GM18909 (cell line): ENCODE measurements at regions not wholly inside any gene's neighbourhood (a gene's known extent, or its start where the extent isn't known, plus 50 kb on each side); places are given as distances from the start of the nearest gene placed in this dataset.
"Not testable (repeated sequence)": the region's sequence is repeated elsewhere in the genome, so short reads cannot be mapped to it uniquely, and the experiment has no call there.

ENCODE experiments used
- ATAC-seq: cut with Tn5 transposase; IDR thresholded peaks from one replicate; pipeline ENCODE4 v1.9.1; 2021; ENCODE audit warnings: mild to moderate bottlenecking; ENCODE audit not compliant: unreplicated experiment, poor library complexity

DNA sequence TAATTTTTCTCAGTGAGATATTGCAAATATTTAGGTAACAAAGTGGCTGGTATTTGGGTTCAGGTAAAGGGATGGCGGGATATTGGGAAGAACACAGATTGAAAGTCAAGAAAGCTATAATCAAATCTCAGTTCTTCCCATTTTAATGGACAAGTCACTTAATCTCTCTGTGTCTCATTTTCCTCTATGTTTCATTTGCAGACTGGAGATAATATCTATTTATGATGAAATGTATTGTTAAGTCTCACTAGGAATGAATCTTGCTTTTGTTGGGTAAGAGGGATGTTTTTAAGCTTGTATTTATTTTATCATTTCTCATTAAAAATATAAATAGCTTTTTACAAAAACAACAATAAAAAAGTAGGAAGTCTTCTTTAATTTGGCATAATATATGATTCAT is 175.4 kb downstream of the ISL1 start:
- ATAC-seq, result no peak

DNA sequence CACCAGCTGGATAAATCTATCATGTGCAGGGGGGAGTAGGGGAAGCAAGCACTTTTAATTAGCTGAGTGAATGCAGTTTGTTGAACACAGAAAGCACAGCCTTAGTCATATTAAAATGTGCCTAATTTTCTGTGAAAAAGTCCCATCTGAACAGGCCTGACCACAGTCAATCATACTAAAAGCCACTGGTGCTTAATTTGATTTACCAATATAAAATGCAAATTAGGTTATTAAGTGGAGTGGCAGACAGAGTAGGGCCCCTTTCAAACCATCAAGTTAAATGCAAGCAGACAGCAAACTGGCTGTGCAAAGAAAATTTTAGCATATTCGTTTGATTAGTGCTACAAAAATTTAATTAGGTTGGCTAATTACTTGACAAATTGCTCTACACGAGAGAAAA is 176.1 kb downstream of the ISL1 start:
- ATAC-seq, result no peak

DNA sequence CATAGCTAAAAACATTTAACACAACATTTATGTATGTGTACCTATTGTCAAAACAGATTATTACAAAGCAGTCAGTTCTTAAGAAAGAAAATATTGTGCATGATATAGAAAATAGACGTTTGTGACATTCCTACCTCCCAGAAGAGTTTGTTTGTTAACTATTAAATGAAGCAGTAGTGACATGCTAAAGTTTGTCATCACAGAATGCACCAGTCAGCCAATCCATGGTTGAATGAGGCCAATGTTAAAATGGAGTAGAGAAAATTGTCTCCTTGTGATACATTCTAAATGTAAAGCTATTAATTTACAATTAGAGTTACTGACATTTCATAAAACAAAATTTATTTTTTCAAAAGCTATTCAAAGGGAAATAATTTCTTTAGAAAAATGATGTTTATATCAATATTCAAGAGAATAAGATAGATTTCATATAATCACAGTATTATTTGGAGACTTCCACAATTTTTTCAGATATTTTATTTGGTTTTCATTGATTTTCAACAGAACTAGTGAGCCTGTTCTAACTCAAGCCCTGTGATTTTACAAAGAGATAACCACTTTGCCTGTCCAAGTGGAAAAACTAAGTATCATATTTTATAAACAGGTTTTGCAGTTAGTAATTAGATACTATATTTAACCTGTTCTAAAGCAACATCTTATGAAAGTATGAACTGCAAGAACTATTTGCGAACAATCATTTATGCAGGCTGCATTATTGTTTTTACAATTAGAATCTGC is 176.8 kb downstream of the ISL1 start:
- ATAC-seq, result no peak

DNA sequence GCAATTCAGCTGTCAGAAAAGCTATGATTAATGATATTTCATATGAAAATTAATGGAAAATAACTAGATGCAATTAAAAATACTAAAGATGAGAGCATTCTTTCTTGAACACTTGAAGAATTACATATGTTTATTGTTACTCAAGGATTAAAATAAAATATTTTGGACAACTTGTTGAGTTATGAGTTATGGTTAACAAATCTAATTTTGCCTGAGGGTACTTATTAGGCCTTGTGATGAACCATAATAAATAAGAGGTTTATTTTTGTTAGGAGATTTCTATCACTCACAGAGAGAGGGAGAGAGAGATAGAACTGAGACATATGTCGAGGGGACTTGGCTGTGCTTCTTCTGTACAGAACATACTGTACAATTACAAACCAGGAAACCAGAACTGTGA is 183.7 kb downstream of the ISL1 start:
- no peak for ATAC-seq

DNA sequence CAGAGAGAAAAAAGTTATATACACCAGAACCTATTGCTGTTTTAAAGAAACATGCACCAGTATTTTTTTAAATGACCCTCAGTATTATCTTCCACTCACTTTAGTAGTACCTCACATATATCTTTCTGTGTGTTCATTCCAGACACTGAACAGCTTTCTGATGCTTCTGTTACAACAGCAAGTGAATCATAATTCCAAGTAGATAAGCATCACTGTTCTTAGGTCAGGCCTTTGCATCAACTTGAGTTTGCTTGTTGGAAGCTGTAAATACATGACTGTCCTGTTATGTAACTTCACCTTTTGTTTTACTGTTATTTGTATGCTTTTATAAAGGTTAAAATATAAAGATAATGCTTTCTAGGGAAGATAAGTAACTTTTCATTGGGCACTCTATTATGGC is 184.4 kb downstream of the ISL1 start:
- ATAC-seq, result no peak

DNA sequence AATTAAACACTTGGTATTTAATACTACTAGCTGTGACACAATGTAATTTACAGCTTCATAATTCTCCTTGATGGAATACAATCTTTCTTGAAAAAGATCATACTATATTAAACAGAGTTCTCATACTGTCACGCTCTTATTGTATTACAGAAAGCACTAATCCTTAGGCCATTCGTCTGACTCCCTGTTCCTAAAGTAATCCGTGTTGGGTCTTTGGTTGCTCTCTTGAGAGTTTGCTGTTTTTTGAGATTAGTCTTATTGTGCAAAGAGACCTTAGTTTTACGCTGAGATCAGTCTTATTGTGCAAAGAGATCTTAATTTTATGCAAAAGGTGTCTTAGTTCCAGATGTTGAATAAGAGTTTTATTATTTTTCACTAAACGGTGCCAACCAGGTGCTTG is 190.6 kb downstream of the ISL1 start:
- ATAC-seq, result no peak

DNA sequence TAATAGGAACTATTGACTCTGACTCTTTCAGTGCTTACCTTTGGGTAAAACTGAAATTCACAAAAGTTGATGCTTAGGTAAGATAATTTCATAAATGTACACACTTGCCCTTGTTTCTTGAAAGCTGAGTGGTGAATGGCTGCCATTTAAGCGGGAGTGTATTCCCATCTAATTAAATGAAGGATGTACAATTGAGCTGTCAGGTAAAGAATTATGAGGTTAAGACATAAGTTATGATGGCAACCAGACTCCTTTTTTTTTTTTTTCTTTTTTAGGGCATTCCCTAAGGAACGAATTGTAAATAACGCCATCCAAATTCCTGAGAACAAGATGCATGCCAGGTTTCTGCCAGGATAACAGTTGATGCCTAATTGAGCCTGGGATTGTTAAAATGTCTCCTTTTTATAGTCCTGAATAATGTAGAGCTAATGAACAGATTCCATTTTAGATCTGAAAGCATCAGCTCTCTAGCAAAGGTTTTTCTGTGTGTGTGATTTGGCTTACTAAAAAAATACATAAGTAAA is 199.7 kb downstream of the ISL1 start:
- ATAC-seq, result no peak

DNA sequence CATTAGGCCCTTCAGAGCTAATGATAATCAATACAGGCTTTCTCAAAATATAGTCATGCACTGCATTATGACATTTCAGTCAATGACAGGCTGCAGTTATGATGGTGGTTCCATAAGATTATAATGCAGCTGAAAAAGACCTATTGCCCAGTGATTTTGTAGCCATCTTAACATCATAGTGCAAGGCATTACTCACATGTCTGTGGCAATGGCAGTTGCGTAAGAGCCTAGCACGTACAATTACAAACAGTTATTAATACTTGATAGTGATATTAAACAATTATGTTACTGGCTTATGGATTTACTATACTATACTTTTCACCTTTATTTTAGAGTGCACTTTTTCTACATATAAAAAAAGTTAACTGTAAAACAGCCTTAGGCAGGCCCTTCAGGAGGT is 214.8 kb downstream of the ISL1 start:
- no peak for ATAC-seq

DNA sequence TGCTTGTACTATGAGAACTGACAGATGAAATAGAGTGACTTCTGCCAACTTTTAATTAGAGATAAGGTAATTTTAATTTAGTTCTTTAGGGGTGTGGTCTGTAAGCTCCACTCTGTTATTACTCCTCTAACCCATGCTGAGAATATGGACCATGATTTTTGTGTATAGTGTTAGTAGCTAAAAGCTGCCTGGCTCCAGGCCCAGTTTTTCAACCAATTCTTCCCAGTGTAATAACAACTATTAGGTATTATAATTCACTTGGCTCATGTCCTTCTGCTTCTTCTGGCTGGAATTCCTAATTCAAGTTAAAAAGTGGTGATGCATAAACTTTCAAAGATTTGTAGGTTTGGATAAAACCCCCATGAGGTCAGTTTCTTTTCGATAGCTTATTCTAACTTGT is 216.3 kb downstream of the ISL1 start:
- no peak for ATAC-seq

DNA sequence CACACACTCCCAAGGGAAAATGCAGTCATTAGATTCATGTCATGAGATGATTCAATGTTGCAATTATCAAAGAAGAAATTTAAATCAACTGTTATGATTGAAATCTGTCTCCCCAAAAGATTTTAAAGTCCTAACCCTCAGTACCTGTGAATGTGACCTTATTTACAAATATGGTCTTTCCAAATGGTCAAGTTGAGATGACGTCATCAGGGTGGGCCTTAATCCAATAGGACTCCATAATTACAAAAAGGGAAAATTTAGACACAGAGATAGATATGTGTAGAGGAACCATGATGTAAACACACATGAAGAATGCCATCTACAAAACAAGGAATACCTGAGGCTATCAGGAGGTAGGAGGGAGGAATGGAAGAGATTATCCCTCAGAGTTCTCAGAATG is 221.1 kb downstream of the ISL1 start:
- no peak for ATAC-seq

DNA sequence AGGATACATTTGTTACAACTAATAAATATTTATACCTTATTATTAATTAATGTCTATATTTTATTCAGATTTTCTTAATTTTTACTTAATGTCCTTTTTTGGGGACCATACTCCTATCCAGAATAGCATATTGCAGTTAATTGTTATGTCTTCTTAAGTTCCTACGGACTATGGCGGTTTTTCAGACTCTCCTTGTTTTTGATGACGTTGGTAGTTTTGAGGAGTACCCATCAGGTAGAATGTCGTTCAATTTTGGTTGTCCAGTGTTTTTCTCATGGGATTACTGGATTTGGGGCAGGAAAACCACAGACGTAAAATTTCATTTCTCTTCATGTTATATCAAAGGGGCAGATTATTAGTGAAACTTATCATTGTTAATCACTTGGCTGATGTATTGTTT is 223.7 kb downstream of the ISL1 start:
- no peak for ATAC-seq

DNA sequence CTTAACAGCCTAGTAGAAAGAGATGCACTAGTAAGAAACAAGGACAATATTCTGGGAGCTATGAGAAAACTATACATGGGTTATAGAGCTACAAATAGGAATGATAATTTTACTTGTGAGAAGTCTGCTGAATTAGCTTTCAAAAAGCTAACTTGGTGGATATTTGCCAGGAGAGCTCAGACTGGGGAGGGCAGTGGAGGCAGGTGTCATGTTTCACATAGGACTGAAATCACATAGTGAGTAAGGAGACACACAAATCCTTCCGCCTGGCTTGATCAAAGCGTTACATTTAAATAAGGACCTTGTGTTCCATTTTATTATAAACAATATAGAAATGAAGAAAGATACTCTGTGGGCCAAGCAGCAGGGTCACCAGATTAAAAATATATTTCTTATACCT is 235.0 kb downstream of the ISL1 start:
- ATAC-seq, result no peak

DNA sequence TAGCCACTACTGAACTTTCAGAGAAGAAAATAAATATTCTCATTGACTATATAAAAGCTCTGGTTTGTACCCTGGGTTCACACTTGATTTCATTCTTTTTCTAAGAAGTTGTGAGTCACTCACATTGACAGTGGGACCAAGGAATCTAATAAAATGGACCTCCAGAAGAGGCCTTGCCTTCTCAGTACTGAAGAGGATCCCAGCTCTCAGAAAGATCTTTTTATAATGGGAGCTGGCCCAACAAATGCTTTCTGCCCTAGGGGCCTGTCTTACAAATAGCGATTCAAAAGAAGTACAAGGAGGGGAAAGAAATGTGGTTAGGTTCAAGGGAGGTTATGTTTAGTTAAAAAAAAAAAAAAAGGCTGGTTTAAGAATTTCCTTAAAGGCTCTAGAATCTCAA is 237.9 kb downstream of the ISL1 start:
- ATAC-seq, result no peak

DNA sequence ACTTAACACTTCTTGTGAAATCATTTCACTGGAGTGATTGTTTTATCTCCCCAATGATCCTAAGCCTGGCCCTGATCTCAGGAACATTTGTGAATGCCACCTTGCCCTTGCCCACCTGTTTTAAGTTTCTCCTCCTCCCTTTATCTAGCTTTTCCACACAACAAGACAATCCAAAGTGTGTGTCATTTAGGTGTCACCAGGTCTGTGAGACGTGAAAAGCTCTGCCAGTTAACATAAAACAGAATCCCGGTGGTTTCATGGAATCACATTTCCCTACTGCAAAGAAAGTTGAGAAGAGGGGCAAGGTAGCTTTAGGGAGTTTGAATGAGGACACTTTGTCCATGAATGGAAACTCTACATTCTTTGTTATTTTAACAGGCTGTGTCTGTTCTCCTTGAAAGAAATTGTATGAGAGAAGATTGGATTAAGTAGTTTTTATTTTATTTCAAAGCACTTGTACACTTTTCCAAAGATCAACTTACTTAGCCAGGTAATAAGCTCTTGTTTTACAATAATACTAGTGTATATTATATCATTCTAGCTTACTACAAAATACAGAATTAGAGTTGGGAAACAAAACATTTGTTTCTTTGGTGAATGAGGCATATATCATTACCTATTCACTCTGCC is 239.0 kb downstream of the ISL1 start:
- ATAC-seq, result no peak

DNA sequence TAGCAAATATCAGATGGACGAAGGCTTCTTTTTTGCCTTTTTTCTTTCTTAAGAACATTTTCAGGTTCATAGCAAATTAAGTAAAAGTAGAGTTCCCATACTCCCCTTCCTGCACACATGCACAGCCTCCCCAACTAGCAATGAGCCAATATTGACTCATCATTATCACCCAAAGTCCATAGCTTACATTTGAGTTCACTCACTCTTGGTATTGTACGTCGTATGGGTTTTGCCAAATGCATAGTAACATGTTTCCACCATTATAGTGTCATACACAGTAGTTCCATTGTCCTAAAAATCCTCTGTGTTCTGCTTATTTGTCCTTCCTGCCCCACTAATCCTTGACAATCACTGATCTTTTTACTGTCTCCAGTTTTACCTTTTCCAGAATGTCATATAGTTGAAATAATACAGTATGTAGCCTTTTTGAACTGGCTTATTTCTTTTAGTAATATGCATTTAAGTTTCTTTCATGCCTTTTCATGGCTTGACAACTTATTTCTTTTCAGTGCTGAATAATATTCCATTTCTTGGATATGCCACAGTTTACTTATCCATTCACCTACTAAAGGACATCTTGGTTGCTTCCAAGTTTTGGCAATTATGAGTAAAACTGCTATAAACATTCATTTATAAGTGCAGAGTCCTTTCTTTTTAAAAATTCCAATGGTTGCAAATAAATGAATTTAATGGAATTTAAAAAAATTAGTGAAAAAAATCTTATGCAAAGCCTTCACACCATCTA is 242.1 kb downstream of the ISL1 start:
- ATAC-seq, result no peak

DNA sequence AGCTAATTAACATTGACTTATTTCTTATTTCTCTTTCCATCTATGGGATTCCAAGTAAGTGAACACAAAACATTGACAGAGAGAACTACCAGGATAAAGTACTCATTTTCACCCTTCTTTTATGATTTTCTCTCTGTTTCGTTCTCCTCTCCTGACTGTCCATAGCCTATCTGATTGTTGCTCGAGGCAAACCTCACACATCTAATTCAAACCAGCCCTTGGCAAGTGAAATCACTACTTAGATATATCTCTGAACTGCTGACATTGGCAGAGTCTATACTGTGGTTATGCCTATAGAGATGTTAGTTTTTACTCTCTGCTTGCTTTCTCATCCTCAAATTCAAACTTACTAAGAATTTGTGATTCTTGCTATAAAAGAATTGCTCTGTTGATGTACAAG is 248.8 kb downstream of the ISL1 start:
- no peak for ATAC-seq

DNA sequence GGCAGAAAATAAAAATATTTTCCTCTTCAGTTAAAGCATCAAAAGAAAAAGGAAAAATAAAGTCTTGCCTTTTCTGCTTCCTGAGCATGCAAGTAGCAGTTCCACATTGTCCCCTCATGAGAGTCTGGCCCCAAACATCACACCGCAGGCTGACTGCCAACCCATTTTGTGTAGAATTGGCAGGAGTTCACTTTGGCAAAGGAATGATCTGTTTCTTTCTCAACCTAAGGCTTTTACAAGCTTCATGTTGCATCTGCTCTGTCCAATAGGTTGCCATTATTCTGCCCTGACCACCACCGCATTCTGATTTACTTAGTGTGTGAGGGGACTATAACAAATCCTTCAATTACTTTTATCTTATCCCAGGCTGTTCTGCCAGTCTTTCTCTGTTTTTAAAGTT is 249.5 kb downstream of the ISL1 start:
- ATAC-seq, result no peak

DNA sequence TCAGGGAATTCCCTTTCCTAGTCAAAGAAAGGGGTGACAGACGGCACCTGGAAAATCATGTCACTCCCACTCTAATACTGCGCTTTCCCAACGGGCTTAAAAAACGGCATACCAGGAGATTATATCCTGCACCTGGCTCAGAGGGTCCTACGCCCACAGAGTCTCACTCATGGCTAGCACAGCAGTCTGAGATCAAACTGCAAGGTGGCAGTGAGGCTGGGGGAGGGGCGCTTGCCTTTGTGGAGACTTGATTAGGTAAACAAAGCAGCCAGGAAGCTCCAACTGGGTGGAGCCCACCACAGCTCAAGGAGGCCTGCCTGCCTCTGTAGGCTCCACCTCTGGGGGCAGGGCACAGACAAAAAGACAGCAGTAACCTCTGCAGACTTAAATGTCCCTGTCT is 253.7 kb downstream of the ISL1 start:
- not testable (repeated sequence) for ATAC-seq

DNA sequence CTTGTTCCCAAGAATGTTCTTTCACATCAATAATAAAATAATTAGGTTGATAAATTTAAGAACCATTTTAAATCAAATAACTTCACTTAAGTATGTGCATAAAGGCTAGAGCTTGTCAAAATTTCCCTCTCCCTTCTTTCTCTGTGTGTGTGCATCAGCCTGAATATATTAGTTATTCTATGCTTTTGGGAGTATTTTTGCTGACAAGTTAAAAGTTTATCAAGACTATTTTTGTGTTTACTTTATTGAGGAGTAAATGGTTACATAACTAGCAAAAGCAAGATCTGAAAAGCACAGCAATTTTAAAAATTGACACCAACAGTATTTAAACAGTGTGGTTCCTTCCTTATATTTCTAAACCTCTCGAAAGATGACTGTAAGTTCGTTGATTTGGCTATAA is 261.7 kb downstream of the ISL1 start:
- no peak for ATAC-seq

DNA sequence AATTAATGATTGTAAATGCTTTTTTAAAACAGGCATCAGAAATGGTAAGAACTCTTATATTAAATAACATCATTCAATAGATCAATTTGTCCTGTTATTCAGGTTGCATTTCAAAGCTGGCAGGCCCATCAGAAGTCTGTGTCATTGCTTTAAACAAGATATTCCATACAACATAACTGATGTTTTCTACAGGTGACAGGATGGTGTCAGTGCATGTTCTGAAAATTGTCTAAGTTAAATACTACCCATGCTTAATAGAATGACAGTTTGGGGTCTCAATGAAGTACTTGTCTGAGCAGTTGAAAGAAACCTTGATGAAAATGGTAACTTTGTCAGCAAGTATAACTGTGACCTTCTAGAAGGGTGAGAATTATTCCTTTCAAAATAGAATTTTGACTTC is 263.2 kb downstream of the ISL1 start:
- ATAC-seq, result no peak

DNA sequence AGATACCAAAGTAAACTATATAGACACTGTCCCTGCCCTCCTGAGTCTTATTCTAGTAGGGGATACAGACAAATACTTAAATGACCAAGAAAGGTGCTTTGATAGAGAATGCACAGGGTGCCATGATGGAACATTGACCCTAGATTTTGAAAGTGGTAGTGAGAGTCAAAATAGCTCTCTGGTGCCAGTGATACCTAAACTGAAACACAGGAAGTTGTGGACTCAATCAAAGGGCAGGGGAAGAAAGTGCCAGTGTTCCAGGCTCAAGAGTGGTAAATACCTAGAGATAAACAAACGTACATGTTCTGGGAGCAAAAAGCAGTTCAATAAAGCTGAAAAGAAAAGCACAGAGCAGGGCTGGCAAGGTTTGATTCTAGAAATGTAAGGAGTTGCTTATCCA is 267.6 kb downstream of the ISL1 start:
- ATAC-seq, result no peak
